Anterior cingulate cortex (tissue), 58 donors: ENCODE measurements at regions not wholly inside any gene's neighbourhood (a gene's known extent, or its start where the extent isn't known, plus 50 kb on each side); places are given as distances from the start of the nearest gene placed in this dataset.
"Not testable (repeated sequence)": the region's sequence is repeated elsewhere in the genome, so short reads cannot be mapped to it uniquely, and the experiment has no call there.

ENCODE experiments used
- DNase-seq, 58 donors: peaks; one replicate each; lab custom pipeline; 2025; lab: John Stamatoyannopoulos, UW

GRCh38 chr17:71801301-71801700, 319.5 kb upstream of the SOX9 start:
- peak in 33 of 58 donors; percentile 1 to 69 (median 18) for DNase-seq

- DNase-seq, result no peak
These were observed 318.2 kb upstream of the SOX9 start for GRCh38 chr17:71802663-71803062.

- no peak for DNase-seq
These were observed 317.1 kb upstream of the SOX9 start for GRCh38 chr17:71803656-71804284.

- no peak for DNase-seq
These were observed 311.3 kb upstream of the SOX9 start for GRCh38 chr17:71809537-71809936.

- not testable (repeated sequence) for DNase-seq
These were observed 307.0 kb upstream of the SOX9 start for GRCh38 chr17:71813861-71814260.

- no peak for DNase-seq
These were observed 299.3 kb upstream of the SOX9 start for GRCh38 chr17:71821511-71821910.

DNA sequence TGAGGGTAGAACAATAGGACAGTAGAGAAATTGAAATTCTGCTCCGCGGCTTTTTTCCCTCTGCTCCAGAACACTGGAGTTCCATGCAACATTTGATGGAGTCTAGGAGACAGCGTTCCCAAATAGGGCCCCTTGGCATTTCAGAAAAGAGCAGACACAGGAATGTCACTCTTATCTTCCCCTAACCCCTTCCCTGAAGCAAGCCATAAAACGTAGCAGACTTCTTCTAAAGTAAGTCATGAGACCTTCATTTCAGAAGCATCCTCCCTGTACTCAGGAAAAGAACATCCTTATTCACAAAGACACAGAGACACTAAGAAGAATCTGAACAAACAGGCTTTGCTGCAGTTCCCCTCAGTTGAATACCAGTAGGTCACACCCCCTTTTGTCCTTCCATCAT, 296.1 kb upstream of the SOX9 start:
- no peak for DNase-seq

- DNase-seq, result no peak
These were observed 295.1 kb upstream of the SOX9 start for GRCh38 chr17:71825687-71826086.

- DNase-seq, result peak in 55 of 58 donors; percentile 2 to 96 (median 67)
These were observed 292.6 kb upstream of the SOX9 start for GRCh38 chr17:71828182-71828596.

DNA sequence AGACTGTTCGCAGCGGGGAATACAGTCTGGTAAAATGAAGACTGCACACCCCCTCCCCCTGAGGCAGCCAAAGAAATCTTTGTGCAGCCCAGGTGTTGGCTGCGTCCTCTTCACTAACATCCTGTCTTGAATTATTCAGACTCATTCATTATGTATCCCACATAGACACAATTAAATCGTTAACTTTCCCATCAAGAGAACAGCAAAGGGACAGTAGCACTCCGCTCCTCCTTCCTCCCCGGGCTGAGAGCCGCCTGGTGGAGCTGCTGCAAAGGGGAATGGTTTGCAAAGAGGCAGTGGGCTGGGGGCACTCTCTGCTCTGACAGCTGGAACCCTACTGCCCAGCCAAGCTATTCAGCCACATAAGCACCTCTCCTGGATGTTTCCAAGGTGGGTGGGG, 290.0 kb upstream of the SOX9 start:
- DNase-seq, result peak in 24 of 58 donors; percentile 1 to 41 (median 6)

DNA sequence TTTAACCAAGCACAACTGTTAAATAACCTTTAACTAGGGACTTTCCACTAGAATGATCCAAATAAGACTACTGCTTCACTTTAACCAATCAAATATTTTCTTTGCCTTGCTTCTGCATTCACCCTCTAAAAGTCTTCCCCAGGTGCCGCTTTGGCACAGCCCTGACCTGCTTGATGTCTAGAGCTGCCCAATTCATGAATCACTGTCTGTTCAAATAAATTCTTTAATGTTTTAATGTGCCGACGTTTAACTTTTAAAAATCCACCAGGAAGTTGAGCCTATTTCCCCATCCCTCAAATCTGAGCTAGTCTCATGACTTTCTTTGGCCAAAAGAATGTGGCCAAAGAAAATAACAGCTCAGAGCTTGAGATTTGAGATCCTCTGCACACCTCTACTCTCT, 277.8 kb upstream of the SOX9 start:
- no peak for DNase-seq

- no peak for DNase-seq
These were observed 275.5 kb upstream of the SOX9 start for GRCh38 chr17:71845337-71845736.

DNA sequence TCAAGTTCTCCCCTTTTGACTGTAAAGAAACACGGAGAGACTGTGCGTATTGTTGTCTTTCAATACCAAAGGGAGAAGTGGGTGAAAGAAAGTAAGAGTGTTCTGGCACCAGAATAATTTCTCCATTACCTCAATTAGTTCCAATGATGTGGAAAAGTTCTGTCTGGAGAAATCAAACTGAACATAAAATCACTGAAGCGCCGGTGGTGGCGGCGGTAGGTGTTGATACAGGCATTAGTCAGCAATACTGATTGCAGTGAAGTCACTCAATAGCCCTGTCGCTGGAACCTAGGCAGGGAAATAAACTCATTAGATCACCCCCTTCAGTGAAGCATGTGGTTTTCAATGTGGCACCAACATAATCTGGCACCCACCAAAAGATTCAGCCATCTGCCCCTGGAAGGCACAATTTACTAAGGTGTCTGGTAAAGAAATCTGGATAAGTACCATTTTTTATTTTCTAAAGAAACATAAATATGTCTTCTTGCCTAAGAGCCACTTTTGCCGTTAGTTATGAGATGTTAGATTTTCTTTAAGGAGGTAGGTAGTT, 274.2 kb upstream of the SOX9 start:
- peak in 2 of 58 donors; percentile 0 to 2 for DNase-seq

DNA sequence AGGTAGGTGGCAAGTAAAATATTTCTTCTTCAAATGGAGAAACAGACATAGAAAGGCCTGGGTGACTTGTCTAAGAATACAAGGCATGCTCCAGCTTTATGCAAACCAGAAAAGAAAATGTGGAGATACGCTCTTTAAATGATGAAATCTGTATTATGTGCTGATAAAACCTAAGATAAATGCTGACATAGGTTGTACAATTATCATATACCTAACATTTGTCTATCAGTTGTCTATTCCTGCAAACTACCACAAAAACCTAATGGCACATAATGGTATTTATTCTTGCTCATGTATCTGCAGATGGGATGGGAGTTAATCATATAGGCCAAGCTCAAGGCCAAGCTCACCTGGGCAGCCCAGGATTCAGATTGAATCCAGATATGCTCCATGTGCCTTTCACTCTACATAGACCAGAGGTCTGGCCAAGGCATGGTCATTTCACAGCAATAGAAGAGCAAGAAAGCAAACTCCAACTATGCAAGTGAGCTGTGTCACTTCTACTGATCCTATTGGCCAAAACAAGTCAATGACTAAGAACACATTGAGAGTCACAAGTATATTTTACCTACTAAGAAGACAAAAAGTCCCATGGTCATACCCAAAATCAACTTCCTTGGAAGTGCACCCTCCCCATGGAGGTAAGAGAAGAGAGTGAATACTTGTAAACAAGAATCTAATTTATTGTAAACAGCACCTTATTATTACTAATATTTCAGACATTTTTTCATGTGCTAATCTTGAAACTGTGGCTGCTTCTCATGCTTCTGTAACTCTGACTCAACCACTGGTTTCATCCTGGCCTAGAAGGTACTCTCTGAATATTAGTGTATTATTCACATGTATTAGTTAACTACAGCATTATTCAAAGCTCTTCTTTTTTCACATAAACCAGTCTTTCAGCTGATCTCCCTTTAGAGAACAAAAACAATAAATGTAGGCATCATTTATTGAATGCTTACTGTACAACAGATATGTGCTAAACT, 270.7 kb upstream of the SOX9 start:
- no peak for DNase-seq

DNA sequence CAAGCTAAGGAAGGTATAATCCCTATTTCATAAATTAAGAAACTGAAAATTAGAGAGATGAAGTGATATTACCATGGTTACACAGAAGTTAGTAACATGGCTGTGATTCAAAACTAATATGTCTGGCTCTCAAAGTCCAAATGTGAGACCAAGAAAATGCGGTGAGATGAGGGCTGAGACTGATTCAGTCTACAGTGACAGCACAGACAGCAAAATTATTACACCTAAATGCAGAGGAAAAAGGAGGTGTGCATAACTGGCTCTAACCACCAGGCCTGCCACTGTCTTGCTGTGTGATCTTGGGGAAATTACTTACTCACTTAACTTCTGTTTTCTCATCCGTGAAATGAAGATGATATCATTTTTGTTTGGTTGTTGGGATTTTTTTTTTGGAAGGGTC, 270.0 kb upstream of the SOX9 start:
- DNase-seq, result no peak

DNA sequence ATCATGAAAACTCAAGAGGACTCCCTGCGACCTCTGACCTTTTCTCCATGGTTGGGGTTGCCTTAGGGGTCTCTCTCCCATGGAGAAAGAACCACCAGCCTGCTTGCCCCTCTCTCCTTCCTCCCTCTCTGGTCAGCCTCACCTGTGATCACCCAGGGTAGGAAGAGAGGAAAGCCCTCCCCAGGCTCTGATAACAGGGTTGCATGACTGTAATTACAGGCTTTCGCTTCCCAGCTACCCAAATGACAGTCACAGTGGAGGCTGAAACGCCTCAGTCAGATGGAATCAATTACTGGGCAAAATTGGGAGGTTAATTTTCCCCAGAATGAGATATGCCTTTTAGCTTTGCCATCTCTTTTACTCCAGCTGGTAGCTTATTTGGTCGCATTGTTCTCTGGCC, 265.8 kb upstream of the SOX9 start:
- DNase-seq, result no peak

- DNase-seq, result no peak
These were observed 256.1 kb upstream of the SOX9 start for GRCh38 chr17:71864755-71865154.

DNA sequence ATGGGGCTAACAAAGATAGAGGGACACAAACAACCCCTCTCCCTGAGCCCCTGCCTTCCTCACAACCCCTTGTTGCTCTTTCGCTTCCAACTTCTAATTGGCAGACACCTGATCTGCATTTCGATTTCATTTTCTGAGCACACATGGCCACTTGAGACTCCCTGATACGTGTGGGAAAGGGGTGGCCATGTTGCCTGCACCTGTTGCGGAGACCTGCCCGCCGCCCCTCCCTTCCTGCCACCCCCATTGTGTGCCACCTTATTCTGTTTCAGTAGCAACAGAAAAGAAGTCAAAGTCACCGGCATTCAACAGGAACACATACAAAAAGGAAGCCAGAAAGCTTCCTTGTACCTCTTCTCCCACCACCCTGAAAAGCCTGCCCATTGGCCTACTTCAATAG, 254.7 kb upstream of the SOX9 start:
- no peak for DNase-seq

DNA sequence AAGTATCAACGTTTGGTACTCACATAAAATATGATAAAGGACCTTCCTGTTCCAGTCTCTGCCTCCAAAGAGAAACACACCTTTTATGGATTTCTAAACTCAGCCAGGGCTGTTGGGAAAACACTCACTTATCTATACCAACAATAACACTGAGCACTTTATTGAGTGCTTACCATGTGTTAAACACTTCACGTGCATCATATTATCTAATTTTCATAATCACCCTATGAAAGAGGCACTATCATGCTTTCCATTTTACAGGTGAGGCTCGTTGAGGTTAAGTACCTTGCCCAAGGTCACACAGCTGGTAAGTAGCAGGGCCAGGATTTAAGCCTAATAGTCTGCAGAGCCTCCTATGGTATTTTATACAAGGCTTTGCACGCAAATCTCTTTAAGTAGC, 251.5 kb upstream of the SOX9 start:
- DNase-seq, result no peak

DNA sequence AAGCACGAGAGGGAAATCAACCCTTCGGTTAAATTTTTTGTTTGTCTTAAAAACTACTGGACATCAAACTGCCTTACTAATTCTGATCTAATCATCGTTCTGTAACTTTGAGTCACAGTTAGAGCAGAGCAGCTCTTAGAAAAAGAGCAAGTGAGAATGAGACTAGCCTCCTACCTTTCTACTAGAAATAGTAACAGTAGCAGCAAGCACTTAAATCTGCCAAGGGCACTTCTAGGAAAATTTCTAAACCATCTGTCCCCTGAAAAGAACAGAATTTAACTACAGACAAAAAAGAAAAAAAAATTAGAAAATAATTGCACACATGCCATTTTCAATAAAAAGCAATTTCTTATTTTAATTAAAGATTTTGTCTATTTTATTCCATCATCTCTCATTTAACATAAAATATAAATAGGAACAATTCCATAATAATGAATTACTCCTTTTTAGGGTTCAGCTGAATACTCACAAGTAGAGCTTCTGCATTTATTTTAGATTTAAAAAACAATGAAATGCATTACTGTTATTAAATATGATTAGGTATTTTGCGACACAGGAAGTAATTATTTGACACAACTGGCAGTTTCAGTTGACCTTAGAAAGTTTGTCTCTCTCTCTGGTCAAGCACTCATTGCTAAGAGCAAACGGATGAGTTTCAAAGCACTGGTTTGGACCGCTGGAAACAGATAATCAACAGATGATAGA, 250.8 kb upstream of the SOX9 start:
- DNase-seq, result no peak

DNA sequence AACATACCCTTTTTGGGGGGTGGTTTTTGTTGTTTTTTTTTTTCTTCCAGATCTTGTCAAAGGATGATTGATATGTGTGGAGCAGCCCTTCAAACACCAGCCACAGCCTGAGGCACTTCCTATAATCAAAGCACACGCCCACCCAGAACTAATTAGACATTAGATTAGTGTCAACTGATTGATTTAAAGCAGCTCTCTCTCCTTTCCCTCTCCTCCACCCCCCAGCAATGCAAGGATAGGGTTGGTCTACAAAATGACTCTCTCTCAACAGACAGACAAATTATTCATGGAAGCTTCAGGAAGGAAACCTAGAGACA, 250.3 kb upstream of the SOX9 start:
- DNase-seq, result no peak
